ENCODE measurements at regions not wholly inside any gene's neighbourhood (a gene's known extent, or its start where the extent isn't known, plus 50 kb on each side); places are given as distances from the start of the nearest gene placed in this dataset.

GRCh38 chr1:212213784-212214183 lies 71.4 kb upstream of the PPP2R5A start:
- no peak for TF ChIP-seq CTCF (IDR thresholded peaks at IDR 0.05)

GRCh38 chr1:212214325-212214724 lies 70.9 kb upstream of the PPP2R5A start:
- 0 to 44% methylated on average over 1 of the region's 1 CpG for WGBS, 2 donors
- TF ChIP-seq CTCF (IDR thresholded peaks at IDR 0.05) = no peak
- ATAC-seq (no peak), FAIRE-seq (no peak), DNase-seq (no peak)
- Histone ChIP-seq H3K9me3 (no peaks in the 10 kb centered on the region), H3K27me3 (no peaks in the 10 kb centered on the region), H3K4me1 (no peaks in the 10 kb centered on the region), H3K4me3 (no peak overlapping the region), H3K27ac (no peak overlapping the region), H3K36me3 (no peaks in the 10 kb centered on the region)
- intact Hi-C loops (cut with DNase I) = no loop called here

More at GRCh38 chr1:212213784-212214183, 71.4 kb upstream of the PPP2R5A start:
- Histone ChIP-seq H3K4me1 (no peaks in the 10 kb centered on the region), H3K36me3 (no peaks in the 10 kb centered on the region), H3K9me3 (no peaks in the 10 kb centered on the region), H3K4me3 (no peak overlapping the region), H3K27ac (no peak overlapping the region), H3K27me3 (no peaks in the 10 kb centered on the region)
- intact Hi-C loops (cut with DNase I) = no loop called here
- WGBS, 2 donors = 93 to 96% methylated on average over 2 of the region's 2 CpGs
- DNase-seq = no peak
- no peak for FAIRE-seq
- ATAC-seq = no peak

GRCh38 chr1:212215910-212216309 lies 69.3 kb upstream of the PPP2R5A start:
- Histone ChIP-seq H3K27ac (no peak overlapping the region), H3K36me3 (no peaks in the 10 kb centered on the region), H3K27me3 (no peaks in the 10 kb centered on the region), H3K4me3 (no peak overlapping the region), H3K9me3 (no peaks in the 10 kb centered on the region), H3K4me1 (no peaks in the 10 kb centered on the region)
- 92 to 98% methylated on average over 3 of the region's 3 CpGs for WGBS, 2 donors
- no peak for TF ChIP-seq CTCF (IDR thresholded peaks at IDR 0.05)
- DNase-seq (no peak), ATAC-seq (no peak), FAIRE-seq (no peak)
- intact Hi-C loops (cut with DNase I) = no loop called here

GRCh38 chr1:212217633-212218032 lies 67.6 kb upstream of the PPP2R5A start:
- Histone ChIP-seq H3K27ac (no peak overlapping the region), H3K36me3 (no peaks in the 10 kb centered on the region), H3K27me3 (no peaks in the 10 kb centered on the region), H3K4me3 (no peak overlapping the region), H3K4me1 (no peaks in the 10 kb centered on the region), H3K9me3 (no peaks in the 10 kb centered on the region)
- intact Hi-C loops (cut with DNase I) = no loop called here
- WGBS, 2 donors = 81 to 85% methylated on average over 3 of the region's 3 CpGs
- FAIRE-seq (no peak), ATAC-seq (no peak), DNase-seq (no peak)
- no peak for TF ChIP-seq CTCF (IDR thresholded peaks at IDR 0.05)

GRCh38 chr1:212218065-212218464 lies 67.1 kb upstream of the PPP2R5A start:
- no peaks in the 10 kb centered on the region for H3K27me3 ChIP-seq
- intact Hi-C loops (cut with DNase I) = no loop called here
- DNase-seq (no peak), FAIRE-seq (no peak), ATAC-seq (no peak)
- no peak overlapping the region for H3K4me3 ChIP-seq
- 69% methylated on average over 4 of the region's 4 CpGs for WGBS, 2 donors
- no peak for TF ChIP-seq CTCF (IDR thresholded peaks at IDR 0.05)
- H3K4me1 ChIP-seq = no peaks in the 10 kb centered on the region
- H3K36me3 ChIP-seq = no peaks in the 10 kb centered on the region
- H3K9me3 ChIP-seq = no peaks in the 10 kb centered on the region
- H3K27ac ChIP-seq = no peak overlapping the region
